ENCODE measurements at regions not wholly inside any gene's neighbourhood (a gene's known extent, or its start where the extent isn't known, plus 50 kb on each side); places are given as distances from the start of the nearest gene placed in this dataset.

DNA sequence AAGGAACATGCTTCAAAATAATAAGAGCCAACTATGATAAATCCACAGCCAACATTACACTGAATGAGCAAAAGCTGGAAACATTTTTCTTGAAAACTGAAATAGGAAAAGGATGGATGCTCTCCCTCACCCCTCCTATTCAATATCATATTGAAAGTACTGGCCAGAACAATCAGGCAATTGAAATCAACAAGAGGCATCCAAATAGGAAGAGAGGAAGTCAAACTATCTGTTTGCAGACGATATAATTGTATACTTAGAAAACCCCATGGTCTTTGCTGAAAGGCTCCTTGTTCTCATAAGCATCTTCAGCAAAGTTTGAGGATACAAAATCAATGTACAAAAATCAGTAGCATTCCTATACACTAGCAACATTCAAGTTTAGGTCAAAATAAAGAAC, 1562.5 kb upstream of the ADGRL3 start:
- ATAC-seq: no peak
- no peak for DNase-seq (ENCODE audit: low spot score)
- no peak overlapping the region for H3K4me3 ChIP-seq (replicated peaks in 1 of 3; ENCODE audit: insufficient read depth in 1 of 3, low read depth in 2 of 3, low read length in 3 of 3)
- WGBS (ENCODE audit: low lambda C conversion rate): 3% methylated on average over 1 of the region's 1 CpG
- POLR2A ChIA-PET: no interaction called here
- H4K20me1 ChIP-seq (ENCODE audit: insufficient read depth, low read length): no peaks in the 10 kb centered on the region; the same call in 1 of the 2 replicates
- intact Hi-C loops (cut with micrococcal nuclease; ENCODE audit: unreplicated experiment): no loop called here
- H3K79me2 ChIP-seq (ENCODE audit: insufficient read depth, low read length): no peaks in the 10 kb centered on the region
- H3K9me3 ChIP-seq (ENCODE audit: low read length): peaks cover 17% of the 10 kb centered on the region; the same call in 1 of the 2 replicates
- in situ Hi-C loops (cut with HindIII; ENCODE audit: extremely low pct_ligation_motif_present, low pct_unique_long_range_greater_than_20kb): no loop called here
- H3K36me3 ChIP-seq (replicated peaks in 1 of 2; ENCODE audit: control insufficient read depth in 1 of 2, insufficient read depth in 2 of 2, low read length in 2 of 2): no peaks in the 10 kb centered on the region
- no TSS peak for BruUV-seq (replicated peaks)
- no peak overlapping the region for H3K9ac ChIP-seq (ENCODE audit: insufficient read depth, low read depth, low read length)
- no peak overlapping the region for H3K27ac ChIP-seq (ENCODE audit: extremely low read length, insufficient read depth, low read length)
- CTCF ChIA-PET (ENCODE audit: low intra/inter-chr PET ratio, low total read pairs): no interaction called here
- no peak overlapping the region for H3K4me2 ChIP-seq (ENCODE audit: low read depth, low read length)
- H3K27me3 ChIP-seq (ENCODE audit: control insufficient read depth in 1 of 2, insufficient read depth in 2 of 2, low read length in 2 of 2): no peaks in the 10 kb centered on the region
- no peak for FAIRE-seq
- H3K4me1 ChIP-seq (ENCODE audit: insufficient read depth, low read length): no peaks in the 10 kb centered on the region
- H2AFZ ChIP-seq (ENCODE audit: low read length): no peak overlapping the region
- TF ChIP-seq PRPF4 (IDR thresholded peaks at IDR 0.05; ENCODE audit: low read depth, low read length, poor library complexity, severe bottlenecking): no peak
- no peak for TF ChIP-seq ZFP82 (CRISPR knock-in tag; IDR thresholded peaks at IDR 0.05; ENCODE audit: borderline replicate concordance)
- TF ChIP-seq, protein P1, sequence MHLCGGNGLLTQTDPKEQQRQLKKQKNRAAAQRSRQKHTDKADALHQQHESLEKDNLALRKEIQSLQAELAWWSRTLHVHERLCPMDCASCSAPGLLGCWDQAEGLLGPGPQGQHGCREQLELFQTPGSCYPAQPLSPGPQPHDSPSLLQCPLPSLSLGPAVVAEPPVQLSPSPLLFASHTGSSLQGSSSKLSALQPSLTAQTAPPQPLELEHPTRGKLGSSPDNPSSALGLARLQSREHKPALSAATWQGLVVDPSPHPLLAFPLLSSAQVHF (CRISPR knock-in tag; IDR thresholded peaks at IDR 0.05): no peak
- no peak for TF ChIP-seq ZNF10 (CRISPR knock-in tag; IDR thresholded peaks at IDR 0.05; ENCODE audit: borderline replicate concordance, low read depth)
- TF ChIP-seq, protein P2, sequence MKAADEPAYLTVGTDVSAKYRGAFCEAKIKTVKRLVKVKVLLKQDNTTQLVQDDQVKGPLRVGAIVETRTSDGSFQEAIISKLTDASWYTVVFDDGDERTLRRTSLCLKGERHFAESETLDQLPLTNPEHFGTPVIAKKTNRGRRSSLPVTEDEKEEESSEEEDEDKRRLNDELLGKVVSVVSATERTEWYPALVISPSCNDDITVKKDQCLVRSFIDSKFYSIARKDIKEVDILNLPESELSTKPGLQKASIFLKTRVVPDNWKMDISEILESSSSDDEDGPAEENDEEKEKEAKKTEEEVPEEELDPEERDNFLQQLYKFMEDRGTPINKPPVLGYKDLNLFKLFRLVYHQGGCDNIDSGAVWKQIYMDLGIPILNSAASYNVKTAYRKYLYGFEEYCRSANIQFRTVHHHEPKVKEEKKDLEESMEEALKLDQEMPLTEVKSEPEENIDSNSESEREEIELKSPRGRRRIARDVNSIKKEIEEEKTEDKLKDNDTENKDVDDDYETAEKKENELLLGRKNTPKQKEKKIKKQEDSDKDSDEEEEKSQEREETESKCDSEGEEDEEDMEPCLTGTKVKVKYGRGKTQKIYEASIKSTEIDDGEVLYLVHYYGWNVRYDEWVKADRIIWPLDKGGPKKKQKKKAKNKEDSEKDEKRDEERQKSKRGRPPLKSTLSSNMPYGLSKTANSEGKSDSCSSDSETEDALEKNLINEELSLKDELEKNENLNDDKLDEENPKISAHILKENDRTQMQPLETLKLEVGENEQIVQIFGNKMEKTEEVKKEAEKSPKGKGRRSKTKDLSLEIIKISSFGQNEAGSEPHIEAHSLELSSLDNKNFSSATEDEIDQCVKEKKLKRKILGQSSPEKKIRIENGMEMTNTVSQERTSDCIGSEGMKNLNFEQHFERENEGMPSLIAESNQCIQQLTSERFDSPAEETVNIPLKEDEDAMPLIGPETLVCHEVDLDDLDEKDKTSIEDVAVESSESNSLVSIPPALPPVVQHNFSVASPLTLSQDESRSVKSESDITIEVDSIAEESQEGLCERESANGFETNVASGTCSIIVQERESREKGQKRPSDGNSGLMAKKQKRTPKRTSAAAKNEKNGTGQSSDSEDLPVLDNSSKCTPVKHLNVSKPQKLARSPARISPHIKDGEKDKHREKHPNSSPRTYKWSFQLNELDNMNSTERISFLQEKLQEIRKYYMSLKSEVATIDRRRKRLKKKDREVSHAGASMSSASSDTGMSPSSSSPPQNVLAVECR (CRISPR knock-in tag; IDR thresholded peaks at IDR 0.05; ENCODE audit: borderline replicate concordance): no peak
- TF ChIP-seq, protein P3, sequence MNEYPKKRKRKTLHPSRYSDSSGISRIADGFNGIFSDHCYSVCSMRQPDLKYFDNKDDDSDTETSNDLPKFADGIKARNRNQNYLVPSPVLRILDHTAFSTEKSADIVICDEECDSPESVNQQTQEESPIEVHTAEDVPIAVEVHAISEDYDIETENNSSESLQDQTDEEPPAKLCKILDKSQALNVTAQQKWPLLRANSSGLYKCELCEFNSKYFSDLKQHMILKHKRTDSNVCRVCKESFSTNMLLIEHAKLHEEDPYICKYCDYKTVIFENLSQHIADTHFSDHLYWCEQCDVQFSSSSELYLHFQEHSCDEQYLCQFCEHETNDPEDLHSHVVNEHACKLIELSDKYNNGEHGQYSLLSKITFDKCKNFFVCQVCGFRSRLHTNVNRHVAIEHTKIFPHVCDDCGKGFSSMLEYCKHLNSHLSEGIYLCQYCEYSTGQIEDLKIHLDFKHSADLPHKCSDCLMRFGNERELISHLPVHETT (CRISPR knock-in tag; conservative IDR thresholded peaks at IDR 0.05): no peak
- no peak for TF ChIP-seq ZNF780A (CRISPR knock-in tag; IDR thresholded peaks at IDR 0.05)
- TF ChIP-seq, protein P4, sequence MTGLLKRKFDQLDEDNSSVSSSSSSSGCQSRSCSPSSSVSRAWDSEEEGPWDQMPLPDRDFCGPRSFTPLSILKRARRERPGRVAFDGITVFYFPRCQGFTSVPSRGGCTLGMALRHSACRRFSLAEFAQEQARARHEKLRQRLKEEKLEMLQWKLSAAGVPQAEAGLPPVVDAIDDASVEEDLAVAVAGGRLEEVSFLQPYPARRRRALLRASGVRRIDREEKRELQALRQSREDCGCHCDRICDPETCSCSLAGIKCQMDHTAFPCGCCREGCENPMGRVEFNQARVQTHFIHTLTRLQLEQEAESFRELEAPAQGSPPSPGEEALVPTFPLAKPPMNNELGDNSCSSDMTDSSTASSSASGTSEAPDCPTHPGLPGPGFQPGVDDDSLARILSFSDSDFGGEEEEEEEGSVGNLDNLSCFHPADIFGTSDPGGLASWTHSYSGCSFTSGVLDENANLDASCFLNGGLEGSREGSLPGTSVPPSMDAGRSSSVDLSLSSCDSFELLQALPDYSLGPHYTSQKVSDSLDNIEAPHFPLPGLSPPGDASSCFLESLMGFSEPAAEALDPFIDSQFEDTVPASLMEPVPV (CRISPR knock-in tag; IDR thresholded peaks at IDR 0.05): no peak
- no peak for TF ChIP-seq ATF1 (CRISPR knock-in tag; IDR thresholded peaks at IDR 0.05)
- no peak for TF ChIP-seq ZNF350 (CRISPR knock-in tag; IDR thresholded peaks at IDR 0.05; ENCODE audit: borderline replicate concordance, low read depth)
- TF ChIP-seq SIX4 (CRISPR knock-in tag; IDR thresholded peaks at IDR 0.05): no peak
- no peak for TF ChIP-seq ZNF12 (CRISPR knock-in tag; IDR thresholded peaks at IDR 0.05)
- TF ChIP-seq, protein P5, sequence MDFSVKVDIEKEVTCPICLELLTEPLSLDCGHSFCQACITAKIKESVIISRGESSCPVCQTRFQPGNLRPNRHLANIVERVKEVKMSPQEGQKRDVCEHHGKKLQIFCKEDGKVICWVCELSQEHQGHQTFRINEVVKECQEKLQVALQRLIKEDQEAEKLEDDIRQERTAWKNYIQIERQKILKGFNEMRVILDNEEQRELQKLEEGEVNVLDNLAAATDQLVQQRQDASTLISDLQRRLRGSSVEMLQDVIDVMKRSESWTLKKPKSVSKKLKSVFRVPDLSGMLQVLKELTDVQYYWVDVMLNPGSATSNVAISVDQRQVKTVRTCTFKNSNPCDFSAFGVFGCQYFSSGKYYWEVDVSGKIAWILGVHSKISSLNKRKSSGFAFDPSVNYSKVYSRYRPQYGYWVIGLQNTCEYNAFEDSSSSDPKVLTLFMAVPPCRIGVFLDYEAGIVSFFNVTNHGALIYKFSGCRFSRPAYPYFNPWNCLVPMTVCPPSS (IDR thresholded peaks at IDR 0.05): no peak
- no peak for TF ChIP-seq HNRNPH1 (optimal IDR thresholded peaks at IDR 0.05; ENCODE audit: low read depth, low read length)
